ENCODE measurements at regions not wholly inside any gene's neighbourhood (a gene's known extent, or its start where the extent isn't known, plus 50 kb on each side); places are given as distances from the start of the nearest gene placed in this dataset.
"Not testable (repeated sequence)": the region's sequence is repeated elsewhere in the genome, so short reads cannot be mapped to it uniquely, and the experiment has no call there.

GRCh38 chr11:38155856-38156255, 1557.8 kb upstream of the RAG2 start:
- no peak for DNase-seq (ENCODE audit: low spot score)

GRCh38 chr11:38153985-38154384, 1555.9 kb upstream of the RAG2 start:
- DNase-seq (ENCODE audit: low spot score): no peak

GRCh38 chr11:38143852-38144251, 1545.8 kb upstream of the RAG2 start:
- no peak for DNase-seq (ENCODE audit: low spot score)

GRCh38 chr11:38138972-38139371, 1540.9 kb upstream of the RAG2 start:
- no peak for DNase-seq (ENCODE audit: low spot score)

- no peak for DNase-seq (ENCODE audit: low spot score)
These were observed 1538.9 kb upstream of the RAG2 start for GRCh38 chr11:38136887-38137286.

- no peak for DNase-seq (ENCODE audit: low spot score)
These were observed 1533.5 kb upstream of the RAG2 start for GRCh38 chr11:38131535-38131934.

- no peak for DNase-seq (ENCODE audit: low spot score)
These were observed 1532.9 kb upstream of the RAG2 start for GRCh38 chr11:38130976-38131375.

- no peak for DNase-seq (ENCODE audit: low spot score)
These were observed 1532.5 kb upstream of the RAG2 start for GRCh38 chr11:38130514-38130913.

- no peak for DNase-seq (ENCODE audit: low spot score)
These were observed 1525.6 kb upstream of the RAG2 start for GRCh38 chr11:38123673-38124072.

GRCh38 chr11:38116616-38117015, 1518.6 kb upstream of the RAG2 start:
- not testable (repeated sequence) for DNase-seq (ENCODE audit: low spot score)

GRCh38 chr11:38115381-38115780, 1517.3 kb upstream of the RAG2 start:
- DNase-seq (ENCODE audit: low spot score): not testable (repeated sequence)

- no peak for DNase-seq (ENCODE audit: low spot score)
These were observed 1502.9 kb upstream of the RAG2 start for GRCh38 chr11:38100836-38101462.

- DNase-seq (ENCODE audit: low spot score): no peak
These were observed 1497.2 kb upstream of the RAG2 start for GRCh38 chr11:38095268-38095667.

GRCh38 chr11:38089726-38090125, 1491.7 kb upstream of the RAG2 start:
- DNase-seq (ENCODE audit: low spot score): no peak

GRCh38 chr11:38060920-38061319, 1462.9 kb upstream of the RAG2 start:
- DNase-seq (ENCODE audit: low spot score): no peak

GRCh38 chr11:38060136-38060535, 1462.1 kb upstream of the RAG2 start:
- no peak for DNase-seq (ENCODE audit: low spot score)

GRCh38 chr11:38046571-38047135, 1448.6 kb upstream of the RAG2 start:
- no peak for DNase-seq (ENCODE audit: low spot score)

- no peak for DNase-seq (ENCODE audit: low spot score)
These were observed 1445.0 kb upstream of the RAG2 start for GRCh38 chr11:38043060-38043459.

- no peak for DNase-seq (ENCODE audit: low spot score)
These were observed 1440.7 kb upstream of the RAG2 start for GRCh38 chr11:38038777-38039176.

- no peak for DNase-seq (ENCODE audit: low spot score)
These were observed 1421.2 kb upstream of the RAG2 start for GRCh38 chr11:38019072-38019775.

GRCh38 chr11:38014405-38014804, 1416.4 kb upstream of the RAG2 start:
- no peak for DNase-seq (ENCODE audit: low spot score)

- no peak for DNase-seq (ENCODE audit: low spot score)
These were observed 1415.1 kb upstream of the RAG2 start for GRCh38 chr11:38013157-38013556.

- DNase-seq (ENCODE audit: low spot score): no peak
These were observed 1413.5 kb upstream of the RAG2 start for GRCh38 chr11:38011496-38011895.

GRCh38 chr11:38009932-38010331, 1411.9 kb upstream of the RAG2 start:
- no peak for DNase-seq (ENCODE audit: low spot score)
